OCI-LY3 (cell line): ENCODE measurements at regions not wholly inside any gene's neighbourhood (a gene's known extent, or its start where the extent isn't known, plus 50 kb on each side); places are given as distances from the start of the nearest gene placed in this dataset.

Experiments
- CTCF ChIP-seq: fragments of 200-600, 300-600 bp; sonication (generic); IDR thresholded peaks from 2 replicates; pipeline ENCODE4 v1.5.1; 2014; ENCODE audit warnings: antibody characterized with exemption, low read length, low read depth
- EZH2phosphoT487 ChIP-seq: fragments of 200-600 bp; shearing (Covaris generic); IDR thresholded peaks from 2 replicates; pipeline ENCODE4 v1.6.1; 2018; ENCODE audit warnings: antibody characterized with exemption, mixed run types, low read depth

- TF ChIP-seq CTCF (no peak), EZH2phosphoT487 (no peak)
Measured at GRCh38 chr14:98035396-98035795, 1236.6 kb downstream of the BCL11B start.
